ENCODE measurements at regions not wholly inside any gene's neighbourhood (a gene's known extent, or its start where the extent isn't known, plus 50 kb on each side); places are given as distances from the start of the nearest gene placed in this dataset.

GRCh38 chr2:180660207-180660606, 320.2 kb upstream of the UBE2E3 start:
- no peaks in the 10 kb centered on the region for H3K36me3 ChIP-seq
- ATAC-seq (no peak), DNase-seq (no peak)
- TF ChIP-seq, protein P1, sequence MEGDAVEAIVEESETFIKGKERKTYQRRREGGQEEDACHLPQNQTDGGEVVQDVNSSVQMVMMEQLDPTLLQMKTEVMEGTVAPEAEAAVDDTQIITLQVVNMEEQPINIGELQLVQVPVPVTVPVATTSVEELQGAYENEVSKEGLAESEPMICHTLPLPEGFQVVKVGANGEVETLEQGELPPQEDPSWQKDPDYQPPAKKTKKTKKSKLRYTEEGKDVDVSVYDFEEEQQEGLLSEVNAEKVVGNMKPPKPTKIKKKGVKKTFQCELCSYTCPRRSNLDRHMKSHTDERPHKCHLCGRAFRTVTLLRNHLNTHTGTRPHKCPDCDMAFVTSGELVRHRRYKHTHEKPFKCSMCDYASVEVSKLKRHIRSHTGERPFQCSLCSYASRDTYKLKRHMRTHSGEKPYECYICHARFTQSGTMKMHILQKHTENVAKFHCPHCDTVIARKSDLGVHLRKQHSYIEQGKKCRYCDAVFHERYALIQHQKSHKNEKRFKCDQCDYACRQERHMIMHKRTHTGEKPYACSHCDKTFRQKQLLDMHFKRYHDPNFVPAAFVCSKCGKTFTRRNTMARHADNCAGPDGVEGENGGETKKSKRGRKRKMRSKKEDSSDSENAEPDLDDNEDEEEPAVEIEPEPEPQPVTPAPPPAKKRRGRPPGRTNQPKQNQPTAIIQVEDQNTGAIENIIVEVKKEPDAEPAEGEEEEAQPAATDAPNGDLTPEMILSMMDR (IDR thresholded peaks at IDR 0.05): no peak
- H3K9me3 ChIP-seq: no peaks in the 10 kb centered on the region
- H3K27ac ChIP-seq: no peak overlapping the region
- H3K4me3 ChIP-seq: no peak overlapping the region
- intact Hi-C loops (cut with DNase I): no loop called here
- H3K4me1 ChIP-seq: no peaks in the 10 kb centered on the region
- H3K27me3 ChIP-seq (ENCODE audit: low read depth): no peaks in the 10 kb centered on the region

DNA sequence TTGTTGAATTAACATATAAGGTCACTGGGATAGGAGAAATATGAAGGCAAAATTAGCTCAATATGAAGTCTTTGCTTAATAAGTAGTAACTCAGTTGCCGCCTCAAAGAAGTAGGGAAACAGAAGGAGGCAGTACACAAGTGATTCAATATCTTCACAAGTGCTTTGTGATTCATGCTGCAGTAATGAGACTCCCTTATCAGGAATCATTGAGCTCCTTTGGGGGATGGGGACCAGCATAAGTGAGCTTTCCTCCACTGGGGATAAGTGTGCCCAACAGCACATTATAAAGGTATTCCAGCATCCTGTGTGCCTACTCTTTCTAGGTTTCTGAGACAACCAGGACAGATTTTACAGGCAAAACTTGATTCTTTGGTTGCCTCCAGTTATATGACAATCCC, 323.4 kb upstream of the UBE2E3 start:
- ATAC-seq: peak; percentile 58 to 62
- Histone ChIP-seq H3K9me3 (no peaks in the 10 kb centered on the region), H3K4me1 (no peaks in the 10 kb centered on the region), H3K36me3 (no peaks in the 10 kb centered on the region), H3K27ac (no peak overlapping the region), H3K4me3 (no peak overlapping the region), H3K27me3 (ENCODE audit: low read depth) (no peaks in the 10 kb centered on the region)
- intact Hi-C loops (cut with DNase I): no loop called here
- DNase-seq: no peak
- TF ChIP-seq, protein P1 (IDR thresholded peaks at IDR 0.05): no peak

DNA sequence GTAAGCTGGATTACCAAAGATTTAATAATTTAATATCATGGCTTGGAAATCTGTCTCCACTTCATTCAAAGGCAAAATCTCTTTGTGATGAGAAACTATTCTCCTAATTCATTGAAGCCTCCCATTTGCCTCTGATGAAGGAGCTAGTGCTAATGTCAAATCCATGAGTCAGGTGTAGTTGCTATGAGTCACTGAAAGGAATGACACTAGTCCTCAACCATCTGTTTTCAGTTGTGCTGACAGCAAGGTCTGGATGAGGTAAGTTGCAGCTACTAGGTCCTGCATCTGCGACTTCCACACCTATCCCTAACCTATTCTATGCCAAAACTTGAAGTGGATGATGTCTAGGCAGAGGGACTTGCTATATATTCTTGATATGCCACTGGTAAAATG, 324.0 kb upstream of the UBE2E3 start:
- no peak for DNase-seq
- H3K36me3 ChIP-seq: no peaks in the 10 kb centered on the region
- no peaks in the 10 kb centered on the region for H3K4me1 ChIP-seq
- intact Hi-C loops (cut with DNase I): no loop called here
- peak; percentile 41 to 55 for ATAC-seq
- H3K9me3 ChIP-seq: no peaks in the 10 kb centered on the region
- H3K27me3 ChIP-seq (ENCODE audit: low read depth): no peaks in the 10 kb centered on the region
- no peak overlapping the region for H3K4me3 ChIP-seq
- TF ChIP-seq, protein P1 (IDR thresholded peaks at IDR 0.05): no peak
- H3K27ac ChIP-seq: no peak overlapping the region

DNA sequence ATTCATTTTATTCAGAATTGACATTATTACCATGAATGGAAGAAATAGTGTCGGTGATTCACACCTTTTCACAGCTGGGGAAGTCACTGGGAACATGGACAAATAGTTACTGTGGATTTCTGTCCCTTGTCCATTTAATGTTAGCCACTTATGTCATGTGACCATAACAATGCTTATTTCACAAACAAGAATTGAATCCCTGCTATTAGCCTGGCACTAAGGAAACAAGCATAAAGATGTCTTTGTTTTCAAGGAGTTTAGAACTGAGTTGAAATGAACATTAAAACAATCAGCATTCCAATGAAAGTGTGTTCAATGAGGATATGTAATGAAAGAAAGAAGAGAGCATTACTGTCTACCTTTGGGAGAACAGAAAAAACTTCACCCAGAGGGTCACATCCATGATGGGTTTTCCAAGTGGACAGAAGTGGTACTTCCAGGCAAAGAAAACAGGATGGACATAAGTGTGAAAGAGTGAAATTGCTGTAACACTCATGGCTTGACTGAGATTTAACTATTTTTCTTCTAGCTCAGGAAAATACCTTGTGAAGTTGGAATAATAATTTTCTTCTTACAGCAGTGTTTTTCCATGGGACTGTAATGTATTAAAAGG, 324.5 kb upstream of the UBE2E3 start:
- DNase-seq: no peak
- intact Hi-C loops (cut with DNase I): no loop called here
- no peak overlapping the region for H3K4me3 ChIP-seq
- no peak overlapping the region for H3K27ac ChIP-seq
- no peaks in the 10 kb centered on the region for H3K9me3 ChIP-seq
- H3K27me3 ChIP-seq (ENCODE audit: low read depth): no peaks in the 10 kb centered on the region
- no peak for ATAC-seq
- H3K36me3 ChIP-seq: no peaks in the 10 kb centered on the region
- no peaks in the 10 kb centered on the region for H3K4me1 ChIP-seq
- TF ChIP-seq, protein P1 (IDR thresholded peaks at IDR 0.05): no peak

DNA sequence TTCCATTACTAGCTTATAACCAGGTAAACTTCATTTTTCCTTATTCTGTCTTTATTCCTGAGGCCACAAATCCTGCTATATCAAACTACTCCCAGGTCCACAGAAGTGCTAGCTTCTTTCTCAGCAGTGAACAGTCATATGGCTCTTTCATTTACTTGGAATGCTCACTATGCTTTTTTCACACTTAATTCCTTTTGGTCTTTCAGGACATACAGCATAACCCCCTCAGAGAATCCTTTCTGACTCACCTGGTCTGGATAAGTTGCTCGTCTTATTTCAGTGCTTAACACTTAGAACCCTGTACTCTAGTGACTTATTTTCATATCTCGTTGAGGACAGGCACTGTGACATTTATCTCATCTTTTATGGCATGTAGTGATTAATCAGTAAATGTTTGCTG, 325.0 kb upstream of the UBE2E3 start:
- intact Hi-C loops (cut with DNase I): no loop called here
- DNase-seq (no peak), ATAC-seq (no peak)
- H3K4me1 ChIP-seq: no peaks in the 10 kb centered on the region
- H3K27me3 ChIP-seq (ENCODE audit: low read depth): no peaks in the 10 kb centered on the region
- TF ChIP-seq, protein P1 (IDR thresholded peaks at IDR 0.05): no peak
- no peaks in the 10 kb centered on the region for H3K9me3 ChIP-seq
- H3K27ac ChIP-seq: no peak overlapping the region
- no peaks in the 10 kb centered on the region for H3K36me3 ChIP-seq
- no peak overlapping the region for H3K4me3 ChIP-seq
